Vagina (tissue), 2 donors: ENCODE measurements at regions not wholly inside any gene's neighbourhood (a gene's known extent, or its start where the extent isn't known, plus 50 kb on each side); places are given as distances from the start of the nearest gene placed in this dataset.

Experiments used
- DNase-seq, 2 donors: peaks; one replicate each; pipeline ENCODE4 v3.0.0-alpha.2; 2017; ENCODE audit errors: extremely low spot score in 2 of 2
- H3K27ac ChIP-seq: fragments of 200-600 bp; sonication (generic); one replicate; pipeline ENCODE4 v1.5.1; 2019
- H3K27me3 ChIP-seq: fragments of 200-600 bp; sonication (generic); one replicate; pipeline ENCODE4 v1.5.1; 2019
- H3K36me3 ChIP-seq, 2 donors: fragments of 200-600 bp; sonication (generic); one replicate each; pipeline ENCODE4 v1.5.1; 2017 to 2019
- H3K4me1 ChIP-seq: fragments of 200-600 bp; sonication (generic); one replicate; pipeline ENCODE4 v1.5.1; 2019
- H3K4me3 ChIP-seq, 2 donors: fragments of 200-600 bp; sonication (generic); 1 replicate in 1 of 2; 2 replicates in 1 of 2; pipeline ENCODE4 v1.5.1; 2016 to 2019
- H3K9me3 ChIP-seq: fragments of 200-600 bp; sonication (generic); one replicate; pipeline ENCODE4 v1.5.1; 2019
- CTCF ChIP-seq, 3 experiments: fragments of 450-650 bp in 2 of 3; fragments of 200-600 bp in 1 of 3; sonication (generic) in 1 of 3; IDR thresholded peaks; one replicate each; pipeline ENCODE4 v1.5.1; 2017 to 2019; ENCODE audit warnings: antibody characterized with exemption in 3 of 3, mild to moderate bottlenecking in 2 of 3, moderate library complexity in 2 of 3
- POLR2A ChIP-seq, 2 donors: fragments of 450-650 bp; IDR thresholded peaks; one replicate each; pipeline ENCODE4 v1.6.1; 2017; ENCODE audit warnings: antibody characterized with exemption in 2 of 2, mild to moderate bottlenecking in 2 of 2, moderate library complexity in 2 of 2
- POLR2AphosphoS5 ChIP-seq, 2 donors: sonication (generic); formaldehyde crosslinking; IDR thresholded peaks; one replicate each; pipeline ENCODE4 v1.9.0; 2017; ENCODE audit warnings: antibody characterized with exemption in 2 of 2, mild to moderate bottlenecking in 2 of 2, low read depth in 1 of 2; ENCODE audit not compliant: insufficient read depth in 1 of 2
- intact Hi-C: fragments of 100-400 bp; cut with DNase I; formaldehyde crosslinking; loops from one replicate; pipeline ENCODE4 v1.15.1; 2023

DNA sequence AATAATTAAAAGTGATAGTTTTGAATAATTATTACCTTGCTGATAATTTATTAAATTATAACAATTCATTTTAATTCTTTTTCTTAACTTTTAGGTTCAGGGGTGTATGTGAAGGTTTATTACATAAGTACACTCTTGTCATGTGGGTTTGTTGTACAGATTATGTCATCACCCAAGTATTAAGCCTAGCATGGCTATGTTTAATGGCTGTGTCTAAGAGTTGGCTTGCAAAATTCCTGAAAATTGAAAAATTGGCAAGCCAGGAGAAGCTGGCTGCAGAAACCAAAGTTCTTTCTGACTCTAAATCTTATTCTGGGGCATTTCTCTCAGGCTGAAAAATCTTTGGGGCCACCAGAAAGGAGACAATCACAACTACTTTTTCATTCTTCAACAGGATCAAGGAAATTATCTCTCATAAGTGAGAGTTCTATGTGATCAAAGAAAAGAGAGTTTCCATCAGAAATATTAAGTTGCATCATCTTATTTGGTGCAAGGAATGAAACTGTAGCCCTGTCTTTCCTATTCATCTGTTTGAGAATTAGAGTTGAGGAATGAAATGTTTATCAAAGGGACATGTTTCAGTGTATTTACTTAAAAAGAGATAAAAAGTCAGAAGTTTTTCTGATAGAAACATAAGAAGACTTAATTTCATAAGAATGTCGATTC, 412.1 kb upstream of the CDH2 start:
- intact Hi-C loops: no loop called here
- no peak overlapping the region for H3K27ac ChIP-seq
- no peak for DNase-seq

DNA sequence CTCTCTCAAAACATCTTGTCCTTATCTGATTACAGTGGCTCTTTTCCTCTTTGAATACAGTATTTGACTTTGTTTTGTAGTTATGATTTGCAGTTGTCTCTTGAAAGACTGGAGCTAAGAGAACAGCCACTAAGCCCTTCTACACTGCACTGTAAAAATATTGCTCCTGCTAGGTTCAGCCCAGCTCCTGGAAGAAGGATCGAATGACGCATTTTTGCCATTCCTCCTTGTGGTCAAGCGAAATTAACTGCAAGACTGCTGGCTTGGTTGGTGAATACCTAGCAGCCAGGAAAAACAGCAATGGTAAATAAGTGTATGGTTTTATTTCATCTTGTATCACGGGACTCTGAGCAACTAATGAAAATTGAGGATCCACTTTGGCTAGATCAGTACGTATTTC, 407.8 kb upstream of the CDH2 start:
- no peaks in the 10 kb centered on the region for H3K36me3 ChIP-seq
- no peak overlapping the region for H3K27ac ChIP-seq
- no peaks in the 10 kb centered on the region for H3K4me1 ChIP-seq
- TF ChIP-seq CTCF (IDR thresholded peaks at IDR 0.05): no peak
- no peak for TF ChIP-seq POLR2AphosphoS5 (IDR thresholded peaks at IDR 0.05; ENCODE audit: insufficient read depth in 1 of 2, low read depth in 1 of 2)
- TF ChIP-seq POLR2A (IDR thresholded peaks at IDR 0.05): no peak
- no peak overlapping the region for H3K4me3 ChIP-seq
- no peaks in the 10 kb centered on the region for H3K9me3 ChIP-seq
- intact Hi-C loops: no loop called here
- no peaks in the 10 kb centered on the region for H3K27me3 ChIP-seq
- no peak for DNase-seq

More for the DNA sequence above, 412.1 kb upstream of the CDH2 start:
- Histone ChIP-seq H3K4me1 (no peaks in the 10 kb centered on the region), H3K36me3 (no peaks in the 10 kb centered on the region), H3K9me3 (no peaks in the 10 kb centered on the region), H3K27me3 (no peaks in the 10 kb centered on the region), H3K4me3 (no peak overlapping the region)
- TF ChIP-seq CTCF (IDR thresholded peaks at IDR 0.05): no peak

GRCh38 chr18:28582724-28583123, 405.8 kb upstream of the CDH2 start:
- H3K27ac ChIP-seq: no peak overlapping the region
- no peaks in the 10 kb centered on the region for H3K4me1 ChIP-seq
- no peak for DNase-seq
- no peak for TF ChIP-seq POLR2AphosphoS5 (IDR thresholded peaks at IDR 0.05; ENCODE audit: insufficient read depth in 1 of 2, low read depth in 1 of 2)
- TF ChIP-seq POLR2A (IDR thresholded peaks at IDR 0.05): no peak
- no peak for TF ChIP-seq CTCF (IDR thresholded peaks at IDR 0.05)
- no peak overlapping the region for H3K4me3 ChIP-seq
- no peaks in the 10 kb centered on the region for H3K36me3 ChIP-seq
- no peaks in the 10 kb centered on the region for H3K27me3 ChIP-seq
- H3K9me3 ChIP-seq: no peaks in the 10 kb centered on the region
- intact Hi-C loops: no loop called here

GRCh38 chr18:28581521-28582071, 404.7 kb upstream of the CDH2 start:
- intact Hi-C loops: no loop called here
- no peaks in the 10 kb centered on the region for H3K27me3 ChIP-seq
- no peaks in the 10 kb centered on the region for H3K36me3 ChIP-seq
- DNase-seq: no peak
- no peaks in the 10 kb centered on the region for H3K4me1 ChIP-seq
- no peaks in the 10 kb centered on the region for H3K9me3 ChIP-seq
- no peak for TF ChIP-seq CTCF (IDR thresholded peaks at IDR 0.05)
- TF ChIP-seq POLR2A (IDR thresholded peaks at IDR 0.05): no peak
- no peak for TF ChIP-seq POLR2AphosphoS5 (IDR thresholded peaks at IDR 0.05; ENCODE audit: insufficient read depth in 1 of 2, low read depth in 1 of 2)
- H3K4me3 ChIP-seq: no peak overlapping the region
- H3K27ac ChIP-seq: no peak overlapping the region

GRCh38 chr18:28576941-28577340, 400.0 kb upstream of the CDH2 start:
- Histone ChIP-seq H3K4me1 (no peaks in the 10 kb centered on the region), H3K36me3 (no peaks in the 10 kb centered on the region), H3K4me3 (no peak overlapping the region), H3K9me3 (no peaks in the 10 kb centered on the region), H3K27ac (no peak overlapping the region), H3K27me3 (no peaks in the 10 kb centered on the region)
- intact Hi-C loops: no loop called here
- no peak for DNase-seq
- TF ChIP-seq CTCF (IDR thresholded peaks at IDR 0.05) (no peak), POLR2A (IDR thresholded peaks at IDR 0.05) (no peak), POLR2AphosphoS5 (IDR thresholded peaks at IDR 0.05; ENCODE audit: insufficient read depth in 1 of 2, low read depth in 1 of 2) (no peak)
